IPS-15b (cell line): ENCODE measurements at regions not wholly inside any gene's neighbourhood (a gene's known extent, or its start where the extent isn't known, plus 50 kb on each side); places are given as distances from the start of the nearest gene placed in this dataset.

ENCODE experiments used
- H3K27me3 ChIP-seq: one replicate; pipeline ENCODE4 v1.6.1; 2013; ENCODE audit warnings: low read length; ENCODE audit not compliant: control insufficient read depth, insufficient read depth
- H3K36me3 ChIP-seq: one replicate; pipeline ENCODE4 v1.6.1; 2013; ENCODE audit warnings: low read length; ENCODE audit not compliant: control insufficient read depth, insufficient read depth
- H3K4me1 ChIP-seq: one replicate; pipeline ENCODE4 v1.6.1; 2013; ENCODE audit warnings: mild to moderate bottlenecking, low read length; ENCODE audit not compliant: control insufficient read depth, insufficient read depth
- H3K4me3 ChIP-seq: one replicate; pipeline ENCODE4 v1.5.1; 2013; ENCODE audit warnings: low read depth, low read length
- H3K9ac ChIP-seq: one replicate; pipeline ENCODE4 v1.6.1; 2013; ENCODE audit warnings: low read depth, mild to moderate bottlenecking, low read length
- H3K9me3 ChIP-seq: one replicate; pipeline ENCODE4 v1.6.1; 2013; ENCODE audit warnings: mild to moderate bottlenecking, low read length; ENCODE audit not compliant: control insufficient read depth, insufficient read depth

DNA sequence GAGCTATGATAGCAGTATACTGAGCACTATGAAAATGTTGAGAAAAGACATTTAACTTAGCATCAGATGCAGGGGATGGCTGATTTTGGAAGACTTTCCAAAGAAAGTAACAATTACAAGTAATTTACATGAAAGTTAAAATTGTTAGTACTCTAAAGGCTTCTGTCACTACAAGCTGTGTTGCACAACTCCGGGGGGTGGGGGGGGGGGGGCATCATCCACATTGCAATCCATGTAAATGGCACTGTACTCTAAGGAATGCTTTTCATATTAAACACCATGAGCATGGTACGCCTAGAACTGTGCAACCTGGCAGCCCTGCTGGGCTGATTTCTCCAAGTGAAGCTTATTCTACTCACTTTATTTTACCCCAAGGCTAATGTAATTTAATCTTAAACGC, 363.4 kb downstream of the TMA16 start:
- H3K27me3 ChIP-seq = no peaks in the 10 kb centered on the region
- H3K9ac ChIP-seq = no peak overlapping the region
- no peaks in the 10 kb centered on the region for H3K36me3 ChIP-seq
- H3K9me3 ChIP-seq = no peaks in the 10 kb centered on the region
- H3K4me1 ChIP-seq = peaks cover 6% of the 10 kb centered on the region
- H3K4me3 ChIP-seq = no peak overlapping the region

DNA sequence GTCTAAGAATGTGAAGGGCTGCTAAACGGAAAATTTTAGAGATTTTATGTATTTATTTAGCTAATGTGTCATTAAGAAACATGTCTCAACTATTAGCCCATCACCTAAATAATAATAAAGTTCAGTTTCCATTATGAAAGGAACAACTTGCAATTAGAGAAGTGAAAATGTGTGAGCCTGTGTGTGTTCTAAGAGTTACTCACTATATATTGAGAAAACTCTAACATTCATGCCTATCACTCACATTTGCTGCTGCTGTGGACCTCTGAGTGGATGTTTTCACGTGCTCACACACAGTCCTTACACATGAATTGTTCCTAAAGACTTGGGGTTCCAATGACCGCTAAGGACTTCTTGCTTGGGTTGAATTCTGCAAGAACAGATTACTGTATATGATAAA, 364.0 kb downstream of the TMA16 start:
- Histone ChIP-seq H3K9ac (no peak overlapping the region), H3K36me3 (no peaks in the 10 kb centered on the region), H3K4me1 (peaks cover 6% of the 10 kb centered on the region), H3K9me3 (no peaks in the 10 kb centered on the region), H3K27me3 (no peaks in the 10 kb centered on the region), H3K4me3 (no peak overlapping the region)

DNA sequence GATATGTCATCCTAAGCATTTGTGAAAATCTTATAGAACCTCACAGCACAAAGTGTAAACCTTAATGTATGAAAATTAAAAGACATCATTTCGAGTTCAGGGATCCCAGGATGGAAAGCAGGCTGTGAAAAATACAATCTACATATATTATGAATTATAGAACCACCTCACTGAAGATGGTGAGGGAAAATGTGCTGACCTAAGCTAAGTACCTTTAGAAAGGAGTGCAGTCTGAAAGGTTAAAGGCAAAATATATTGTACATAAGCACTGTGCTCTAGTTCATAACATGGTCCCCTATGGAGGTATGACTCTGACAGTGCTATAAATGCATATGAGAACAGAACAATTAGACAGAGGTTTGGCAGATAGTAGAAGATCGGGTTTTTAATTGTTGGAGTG, 368.6 kb downstream of the TMA16 start:
- H3K36me3 ChIP-seq = no peaks in the 10 kb centered on the region

DNA sequence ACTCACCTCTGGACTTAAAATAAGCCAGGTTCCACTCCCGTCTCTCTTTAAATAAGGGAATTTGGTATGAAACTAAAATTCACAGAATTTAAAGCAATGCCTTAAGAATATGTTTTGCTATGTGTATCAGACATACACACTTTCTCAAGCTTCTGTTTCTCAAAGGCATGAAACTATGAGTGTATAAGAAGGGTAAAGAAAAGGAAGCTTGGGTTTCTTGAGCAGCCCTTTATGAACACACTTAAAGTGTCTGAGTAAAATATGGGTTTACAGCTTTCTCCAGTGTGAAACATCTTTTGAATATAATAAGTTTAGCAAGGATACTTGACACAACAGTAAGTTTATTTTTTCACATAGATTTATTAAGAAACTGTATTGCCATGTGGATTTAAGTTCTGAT, 370.5 kb downstream of the TMA16 start:
- no peaks in the 10 kb centered on the region for H3K9me3 ChIP-seq
- H3K4me3 ChIP-seq = no peak overlapping the region
- no peaks in the 10 kb centered on the region for H3K36me3 ChIP-seq
- H3K27me3 ChIP-seq = no peaks in the 10 kb centered on the region
- no peaks in the 10 kb centered on the region for H3K4me1 ChIP-seq
- H3K9ac ChIP-seq = no peak overlapping the region

More for the DNA sequence above, 368.6 kb downstream of the TMA16 start:
- Histone ChIP-seq H3K4me3 (no peak overlapping the region), H3K27me3 (no peaks in the 10 kb centered on the region), H3K4me1 (peaks cover under 1% of the 10 kb centered on the region), H3K9ac (no peak overlapping the region), H3K9me3 (no peaks in the 10 kb centered on the region)

DNA sequence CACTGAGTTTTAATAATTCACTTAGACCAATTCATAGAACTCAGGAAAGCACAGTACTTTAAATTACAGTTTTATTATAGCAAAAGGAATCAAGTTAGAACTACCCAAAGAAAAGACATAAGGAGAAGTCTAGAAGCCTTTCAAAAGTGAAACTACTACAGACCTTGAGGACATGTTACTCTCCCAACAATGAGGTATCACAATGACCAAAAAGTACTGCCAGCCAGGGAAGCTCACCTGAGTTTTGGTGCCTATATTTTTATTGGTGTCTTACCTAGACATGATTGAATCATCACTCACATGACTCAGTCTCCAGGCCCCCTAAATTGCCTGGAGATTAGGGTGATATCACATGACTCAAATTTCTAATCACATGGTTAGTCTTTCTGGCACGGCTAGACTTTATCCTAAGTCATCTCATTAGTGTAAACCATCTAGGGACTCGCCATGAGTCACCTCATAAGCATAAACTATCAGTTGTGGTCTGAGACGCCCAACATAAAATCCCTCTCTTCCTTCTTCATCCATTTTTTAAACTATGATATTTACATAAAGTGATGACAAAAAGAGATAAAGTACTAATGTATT, 372.3 kb downstream of the TMA16 start:
- H3K4me1 ChIP-seq = no peaks in the 10 kb centered on the region
- H3K9me3 ChIP-seq = no peaks in the 10 kb centered on the region
- no peaks in the 10 kb centered on the region for H3K36me3 ChIP-seq
- H3K4me3 ChIP-seq = no peak overlapping the region
- H3K27me3 ChIP-seq = no peaks in the 10 kb centered on the region
- H3K9ac ChIP-seq = no peak overlapping the region

DNA sequence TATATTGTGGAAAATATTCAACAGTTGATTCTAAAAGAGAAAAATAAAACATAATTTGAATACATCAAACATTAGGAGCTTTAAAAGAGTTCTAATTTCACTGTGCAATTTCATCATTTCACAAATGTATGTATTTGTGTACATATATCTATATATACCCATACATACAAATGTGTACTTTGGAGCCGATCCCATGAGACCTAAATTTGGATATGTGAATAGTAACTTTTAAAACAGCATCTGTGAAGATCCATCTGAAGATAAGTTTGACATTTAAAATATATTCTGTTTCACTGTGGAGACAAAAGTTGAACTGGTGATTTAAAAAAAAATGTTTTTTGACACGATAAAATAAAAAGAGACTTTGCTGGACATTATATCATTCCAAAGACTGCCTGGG, 374.0 kb downstream of the TMA16 start:
- Histone ChIP-seq H3K4me3 (no peak overlapping the region), H3K9me3 (no peaks in the 10 kb centered on the region), H3K9ac (no peak overlapping the region), H3K4me1 (no peaks in the 10 kb centered on the region), H3K36me3 (no peaks in the 10 kb centered on the region), H3K27me3 (no peaks in the 10 kb centered on the region)

DNA sequence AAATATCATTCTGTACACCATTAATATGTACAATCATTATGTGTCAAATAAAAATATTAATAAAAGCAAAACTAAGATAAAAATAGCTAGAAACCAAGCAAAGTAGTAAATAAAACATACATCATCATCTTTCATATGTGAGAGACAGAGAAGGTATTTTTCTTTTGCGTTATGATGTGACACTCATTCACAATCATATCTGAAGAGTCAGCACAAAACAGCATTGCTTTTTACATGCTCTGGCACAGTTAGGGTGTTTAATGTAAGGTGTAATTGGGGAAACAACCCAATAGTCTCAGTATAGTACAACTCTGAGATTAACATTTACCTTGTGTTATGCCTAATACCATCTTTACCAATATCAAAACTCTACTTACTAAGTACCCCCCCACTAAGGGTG, 376.6 kb downstream of the TMA16 start:
- Histone ChIP-seq H3K4me3 (no peak overlapping the region), H3K36me3 (no peaks in the 10 kb centered on the region), H3K27me3 (no peaks in the 10 kb centered on the region), H3K9ac (no peak overlapping the region), H3K9me3 (no peaks in the 10 kb centered on the region), H3K4me1 (no peaks in the 10 kb centered on the region)

DNA sequence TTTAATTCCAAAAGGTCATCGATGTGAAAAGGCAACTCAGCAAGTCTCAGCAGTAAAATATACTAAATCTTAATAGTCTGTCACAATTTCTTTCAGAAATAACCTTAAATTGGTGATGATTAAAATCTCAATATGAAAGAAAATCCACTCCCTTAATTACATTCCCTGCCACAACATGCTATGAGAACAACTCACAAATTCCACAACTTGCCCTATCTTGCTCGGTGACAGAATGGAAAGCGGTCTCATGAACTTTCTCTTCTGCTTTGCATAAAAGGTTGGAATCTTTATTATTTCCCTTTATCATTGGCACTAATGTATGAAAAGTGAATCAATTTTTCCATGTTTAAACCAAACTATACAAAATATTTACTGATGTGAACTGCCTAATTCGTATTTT, 380.8 kb downstream of the TMA16 start:
- Histone ChIP-seq H3K36me3 (no peaks in the 10 kb centered on the region), H3K4me3 (no peak overlapping the region), H3K27me3 (no peaks in the 10 kb centered on the region), H3K4me1 (no peaks in the 10 kb centered on the region), H3K9ac (no peak overlapping the region), H3K9me3 (no peaks in the 10 kb centered on the region)

DNA sequence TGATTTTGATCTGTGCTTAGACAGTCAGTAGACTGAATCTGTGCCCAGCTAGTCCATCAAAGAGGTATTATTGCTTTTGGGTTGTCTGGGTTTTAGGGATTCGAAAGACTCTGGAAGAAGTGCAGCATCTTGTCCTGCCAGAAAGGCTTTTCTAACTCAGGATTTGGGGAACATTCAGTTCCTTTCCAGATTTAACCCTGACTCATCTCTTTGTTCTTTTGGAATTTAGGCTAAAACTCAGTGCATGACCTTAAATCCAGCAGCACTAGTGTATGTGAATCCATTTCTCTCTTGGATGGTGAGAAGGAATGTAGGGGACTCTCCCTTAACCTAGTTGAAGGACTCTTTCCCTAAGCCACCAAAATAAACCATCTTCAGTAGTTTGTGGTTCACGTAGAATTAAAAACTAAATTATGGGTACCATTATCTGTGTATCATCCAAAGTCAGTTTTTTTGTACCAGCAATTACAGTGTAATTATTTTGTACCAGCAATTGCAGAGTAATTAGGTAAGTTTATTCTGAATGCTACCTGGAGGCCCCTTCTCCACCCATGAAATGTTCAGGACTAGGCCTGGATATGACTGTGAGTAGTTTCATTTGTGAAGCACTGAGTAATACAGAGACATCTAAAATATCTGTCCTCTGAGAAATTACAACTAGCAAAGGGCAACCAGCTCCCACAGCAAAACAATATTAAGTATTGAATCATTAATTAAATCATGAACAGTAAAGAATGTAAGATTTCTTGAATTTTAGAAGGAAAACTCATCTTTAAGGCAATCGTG, 384.0 kb downstream of the TMA16 start:
- Histone ChIP-seq H3K9ac (no peak overlapping the region), H3K4me3 (no peak overlapping the region), H3K36me3 (no peaks in the 10 kb centered on the region), H3K9me3 (no peaks in the 10 kb centered on the region), H3K4me1 (no peaks in the 10 kb centered on the region), H3K27me3 (no peaks in the 10 kb centered on the region)

DNA sequence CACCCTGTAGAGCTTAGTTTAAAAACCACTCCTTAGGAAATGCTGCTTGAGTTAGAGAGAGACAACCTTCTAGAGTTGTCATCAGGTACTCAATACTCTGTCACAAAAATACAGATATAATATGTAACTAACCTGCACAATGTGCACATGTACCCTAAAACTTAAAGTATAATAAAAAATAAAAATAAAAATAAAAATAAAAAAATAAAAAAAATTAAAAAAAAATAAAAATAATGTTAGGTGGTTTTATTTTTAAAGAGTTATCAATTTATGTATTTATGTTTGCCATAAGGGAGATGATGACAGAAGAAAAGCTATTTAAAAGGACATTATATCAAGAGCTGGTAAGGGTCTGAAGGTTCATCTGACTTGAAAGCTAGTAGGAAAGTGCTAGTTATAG, 397.9 kb downstream of the TMA16 start:
- H3K9ac ChIP-seq = no peak overlapping the region
- H3K27me3 ChIP-seq = no peaks in the 10 kb centered on the region
- no peak overlapping the region for H3K4me3 ChIP-seq
- H3K9me3 ChIP-seq = no peaks in the 10 kb centered on the region
- no peaks in the 10 kb centered on the region for H3K36me3 ChIP-seq
- H3K4me1 ChIP-seq = peaks cover 10% of the 10 kb centered on the region

DNA sequence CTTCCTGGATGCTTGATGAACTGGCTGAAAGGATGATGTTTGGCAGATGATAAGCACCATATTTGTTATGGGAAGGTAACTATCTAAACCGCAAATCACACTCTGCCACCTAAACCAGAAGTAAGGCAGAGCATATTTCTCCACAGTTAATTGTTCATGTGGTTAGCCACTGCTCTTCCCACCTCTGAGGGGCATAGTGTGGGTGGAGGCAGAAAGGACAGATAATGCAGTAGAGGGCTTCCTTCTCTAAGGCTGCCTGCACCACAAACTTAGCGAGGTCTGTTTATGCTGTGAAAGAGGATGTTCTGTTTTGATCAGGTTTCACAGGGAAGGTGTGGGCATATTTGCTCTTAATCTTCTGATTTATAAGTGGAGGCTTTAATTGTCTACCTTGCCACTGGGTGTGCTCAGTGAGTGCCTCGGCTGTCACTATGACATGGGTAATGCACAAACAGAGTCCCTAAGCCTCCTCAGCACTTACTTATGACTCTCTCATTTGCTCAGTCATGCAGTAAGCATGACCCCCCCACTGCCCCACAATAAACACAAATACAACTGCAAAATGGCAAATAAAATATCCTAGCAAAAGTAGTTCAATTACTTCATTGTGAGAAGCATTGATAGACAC, 401.0 kb downstream of the TMA16 start:
- Histone ChIP-seq H3K36me3 (no peaks in the 10 kb centered on the region), H3K9ac (no peak overlapping the region), H3K4me1 (peaks cover 10% of the 10 kb centered on the region), H3K9me3 (no peaks in the 10 kb centered on the region), H3K4me3 (no peak overlapping the region), H3K27me3 (no peaks in the 10 kb centered on the region)

DNA sequence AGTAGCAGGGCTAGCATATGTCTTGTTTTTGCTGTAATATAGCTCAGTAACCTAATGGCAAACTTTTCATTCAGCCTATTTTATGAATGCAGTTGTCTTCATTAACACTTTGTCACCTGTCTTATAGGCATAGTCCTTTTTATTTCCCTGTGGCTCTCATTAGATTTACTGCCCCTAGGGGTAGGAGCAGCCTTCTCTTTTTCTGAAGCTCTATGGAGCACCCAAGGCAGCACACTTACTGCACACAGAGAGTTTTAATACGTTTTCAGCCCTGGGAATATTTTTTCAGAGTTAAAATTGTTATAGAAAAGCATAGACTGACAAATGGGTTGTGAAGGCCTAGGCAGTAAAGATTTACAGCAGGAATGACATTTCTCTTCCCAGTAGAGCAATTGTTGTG, 406.8 kb downstream of the TMA16 start:
- H3K9me3 ChIP-seq = no peaks in the 10 kb centered on the region
- no peaks in the 10 kb centered on the region for H3K27me3 ChIP-seq
- H3K9ac ChIP-seq = no peak overlapping the region
- H3K4me1 ChIP-seq = peaks cover 1% of the 10 kb centered on the region
- H3K4me3 ChIP-seq = no peak overlapping the region
- no peaks in the 10 kb centered on the region for H3K36me3 ChIP-seq
